ENCODE measurements at regions not wholly inside any gene's neighbourhood (a gene's known extent, or its start where the extent isn't known, plus 50 kb on each side); places are given as distances from the start of the nearest gene placed in this dataset.
"Not testable (repeated sequence)": the region's sequence is repeated elsewhere in the genome, so short reads cannot be mapped to it uniquely, and the experiment has no call there.

DNA sequence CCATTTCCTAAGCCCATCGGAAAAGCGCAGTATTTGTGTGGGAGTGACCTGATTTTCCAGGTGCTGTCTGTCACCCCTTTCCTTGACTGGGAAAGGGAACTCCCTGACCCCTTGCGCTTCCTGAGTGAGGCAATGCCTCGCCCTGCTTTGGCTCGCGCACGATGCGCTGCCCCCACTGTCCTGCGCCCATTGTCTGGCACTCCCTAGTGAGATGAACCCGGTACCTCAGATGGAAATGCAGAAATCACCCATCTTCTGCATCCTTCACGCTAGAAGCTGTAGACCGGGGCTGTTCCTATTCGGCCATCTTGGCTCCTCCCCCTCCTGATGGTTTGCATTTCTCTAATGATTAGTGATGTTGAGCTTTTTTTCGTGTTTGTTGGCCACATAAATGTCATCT lies 349.3 kb upstream of the GBE1 start:
- ATAC-seq; intact Hi-C loops (cut with DNase I); DNase-seq (ENCODE audit: missing footprints): not testable (repeated sequence)

- no peak for ATAC-seq
- intact Hi-C loops (cut with DNase I), result no loop called here
- DNase-seq (ENCODE audit: missing footprints), result no peak
Observed at GRCh38 chr3:82103241-82103640, 341.8 kb upstream of the GBE1 start.

DNA sequence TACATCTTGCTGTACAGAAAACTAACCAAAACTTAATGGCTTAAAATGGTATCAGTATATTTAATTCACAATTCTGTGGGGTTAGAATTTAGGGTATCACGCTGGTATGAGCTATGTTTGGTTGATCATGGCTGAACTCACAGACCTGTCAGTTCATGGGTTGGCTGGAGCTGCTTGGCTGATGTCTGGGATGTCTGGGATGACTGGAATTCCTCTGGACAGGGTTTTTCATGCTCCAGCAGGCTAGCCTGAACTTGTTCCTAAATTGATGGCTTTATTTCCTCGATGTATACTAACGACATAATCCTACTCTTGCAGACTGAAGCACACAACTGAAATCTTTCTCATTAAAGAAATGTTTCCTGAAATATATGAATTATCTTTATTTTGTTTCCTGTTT lies 338.9 kb upstream of the GBE1 start:
- intact Hi-C loops (cut with DNase I), result no loop called here
- peak; percentile 80 for ATAC-seq
- DNase-seq (ENCODE audit: missing footprints), result no peak

- intact Hi-C loops (cut with DNase I), result loop anchor here (5.0 kb wide), 1 partner anchor 681 kb away; no protein-coding TSS in a partner anchor
- ATAC-seq (no peak), DNase-seq (ENCODE audit: missing footprints) (no peak)
Observed at GRCh38 chr3:82093641-82094040, 332.2 kb upstream of the GBE1 start.

DNA sequence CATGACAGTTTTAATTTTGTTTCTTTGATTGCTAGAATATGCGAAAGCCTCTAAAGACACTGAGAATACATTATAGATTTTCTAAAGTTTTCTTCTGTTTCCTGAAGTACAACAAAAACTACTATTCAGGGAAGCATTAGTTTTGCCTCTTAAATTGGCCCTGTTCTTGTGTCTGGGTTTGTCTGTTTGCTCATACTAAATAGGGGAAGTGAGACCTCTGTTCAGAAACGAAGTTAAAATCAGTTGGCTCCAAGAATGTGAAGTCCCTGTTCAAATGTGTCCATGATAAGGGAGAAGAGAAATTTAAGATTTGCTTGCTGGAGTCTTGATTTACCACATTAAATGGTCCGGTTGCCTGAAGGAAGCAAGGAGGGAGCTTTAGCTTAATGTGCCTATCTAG lies 327.3 kb upstream of the GBE1 start:
- intact Hi-C loops (cut with DNase I), result no loop called here
- DNase-seq (ENCODE audit: missing footprints), result no peak
- no peak for ATAC-seq

DNA sequence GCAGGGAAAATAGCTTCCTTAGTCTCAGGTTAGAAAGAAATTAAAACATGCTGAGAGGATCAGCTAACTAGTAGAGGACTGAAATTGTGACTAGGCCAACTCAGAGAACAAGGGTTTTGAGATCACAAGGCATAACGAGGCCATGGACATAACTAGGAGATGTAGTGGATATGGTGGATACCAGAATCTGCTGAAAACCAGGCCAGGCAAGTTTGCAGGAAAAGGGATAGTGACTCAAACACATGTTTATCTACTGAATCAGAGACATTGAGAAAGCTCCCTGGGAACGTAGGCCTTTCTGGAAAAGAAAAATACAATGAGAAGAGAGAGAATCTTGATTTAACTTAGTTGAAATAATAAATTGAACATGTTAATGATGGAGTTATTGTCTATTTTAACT lies 326.5 kb upstream of the GBE1 start:
- no peak for ATAC-seq
- intact Hi-C loops (cut with DNase I), result no loop called here
- DNase-seq (ENCODE audit: missing footprints), result no peak

- no peak for DNase-seq (ENCODE audit: missing footprints)
- intact Hi-C loops (cut with DNase I), result no loop called here
- no peak for ATAC-seq
Observed at GRCh38 chr3:82085851-82086475, 324.5 kb upstream of the GBE1 start.

DNA sequence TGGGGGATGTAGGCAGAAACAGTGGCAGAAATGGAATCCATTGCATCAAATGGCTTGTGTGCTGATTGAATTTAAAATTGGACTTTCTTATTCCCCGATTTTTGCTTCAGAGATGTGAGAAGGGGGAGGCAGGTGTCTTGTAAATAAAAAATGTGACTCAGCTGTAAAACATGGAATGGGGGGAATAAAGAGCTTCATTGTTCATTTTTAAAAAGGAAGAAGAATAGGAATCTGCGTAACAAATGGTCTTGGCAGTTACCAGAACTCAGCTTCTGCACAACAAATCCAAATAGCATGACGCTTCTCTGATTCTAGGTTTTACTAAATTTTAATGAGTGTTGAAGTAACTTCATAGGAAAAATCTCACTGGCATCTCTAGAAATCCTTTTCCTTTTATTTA lies 323.9 kb upstream of the GBE1 start:
- intact Hi-C loops (cut with DNase I), result no loop called here
- DNase-seq (ENCODE audit: missing footprints) (no peak), ATAC-seq (no peak)

DNA sequence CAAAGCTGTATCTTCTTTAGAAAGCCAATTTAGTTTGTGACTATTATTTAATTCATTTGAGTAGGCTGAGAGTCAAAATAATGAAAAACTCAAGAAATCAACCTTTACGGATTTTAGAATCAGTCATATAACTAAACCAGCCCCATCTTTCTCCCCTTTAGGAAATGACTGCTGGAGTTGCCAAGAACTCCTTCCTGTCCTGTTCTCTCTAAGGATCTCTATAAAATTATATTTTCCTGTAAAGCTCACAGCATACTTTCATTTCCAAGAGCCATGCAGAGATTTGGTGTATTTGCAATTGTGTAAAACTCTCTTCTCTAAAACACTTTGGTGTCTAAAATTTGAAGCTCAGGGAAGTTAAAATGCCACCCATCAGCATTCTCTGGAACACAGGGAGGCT lies 323.4 kb upstream of the GBE1 start:
- intact Hi-C loops (cut with DNase I), result no loop called here
- ATAC-seq, result no peak

GRCh38 chr3:82082796-82083195 lies 321.4 kb upstream of the GBE1 start:
- no peak for ATAC-seq
- DNase-seq (ENCODE audit: missing footprints), result no peak
- intact Hi-C loops (cut with DNase I), result no loop called here

More for the DNA sequence above, 323.4 kb upstream of the GBE1 start:
- DNase-seq (ENCODE audit: missing footprints), result no peak

- DNase-seq (ENCODE audit: missing footprints) (no peak), ATAC-seq (no peak)
- intact Hi-C loops (cut with DNase I), result no loop called here
Observed at GRCh38 chr3:82081351-82081750, 319.9 kb upstream of the GBE1 start.

- ATAC-seq, result no peak
- intact Hi-C loops (cut with DNase I), result no loop called here
- DNase-seq (ENCODE audit: missing footprints), result no peak
Observed at GRCh38 chr3:82080792-82081191, 319.3 kb upstream of the GBE1 start.

- intact Hi-C loops (cut with DNase I), result no loop called here
- DNase-seq (ENCODE audit: missing footprints), result no peak
Observed at GRCh38 chr3:82080261-82080660, 318.8 kb upstream of the GBE1 start.

GRCh38 chr3:82079335-82079890 lies 318.0 kb upstream of the GBE1 start:
- ATAC-seq, result no peak
- no peak for DNase-seq (ENCODE audit: missing footprints)
- intact Hi-C loops (cut with DNase I), result no loop called here

More at GRCh38 chr3:82080261-82080660, 318.8 kb upstream of the GBE1 start:
- ATAC-seq, result no peak

- DNase-seq (ENCODE audit: missing footprints) (no peak), ATAC-seq (no peak)
- intact Hi-C loops (cut with DNase I), result no loop called here
Observed at GRCh38 chr3:82078246-82078645, 316.8 kb upstream of the GBE1 start.

- no peak for ATAC-seq
- no peak for DNase-seq (ENCODE audit: missing footprints)
- intact Hi-C loops (cut with DNase I), result no loop called here
Observed at GRCh38 chr3:82067420-82067819, 306.0 kb upstream of the GBE1 start.

GRCh38 chr3:82058809-82059208 lies 297.4 kb upstream of the GBE1 start:
- no peak for ATAC-seq
- DNase-seq (ENCODE audit: missing footprints), result no peak
- intact Hi-C loops (cut with DNase I), result no loop called here

- DNase-seq (ENCODE audit: missing footprints) (no peak), ATAC-seq (peak; percentile 57)
- intact Hi-C loops (cut with DNase I), result no loop called here
Observed at GRCh38 chr3:82055792-82056191, 294.3 kb upstream of the GBE1 start.

GRCh38 chr3:82054849-82055248 lies 293.4 kb upstream of the GBE1 start:
- ATAC-seq, result no peak
- intact Hi-C loops (cut with DNase I), result no loop called here

DNA sequence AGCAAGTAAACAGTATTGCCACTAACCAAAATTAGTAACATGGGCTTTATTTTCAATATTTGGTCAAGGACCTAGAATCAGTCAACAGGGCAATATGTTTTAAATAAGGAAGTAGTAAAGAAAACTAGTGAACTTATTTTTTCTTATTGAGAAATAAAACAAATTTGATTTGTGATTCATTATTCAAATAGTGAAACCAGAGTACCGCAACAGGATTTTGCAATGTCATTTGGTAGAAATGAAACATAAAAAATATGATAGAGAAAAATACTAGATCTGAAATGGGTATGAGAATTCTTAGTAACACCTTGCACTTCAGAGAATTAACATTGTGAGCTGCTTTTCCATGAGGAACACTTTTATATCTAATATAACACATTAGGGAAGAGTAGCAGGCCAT lies 291.8 kb upstream of the GBE1 start:
- ATAC-seq, result no peak
- DNase-seq (ENCODE audit: missing footprints), result no peak
- intact Hi-C loops (cut with DNase I), result no loop called here

More at GRCh38 chr3:82054849-82055248, 293.4 kb upstream of the GBE1 start:
- no peak for DNase-seq (ENCODE audit: missing footprints)

- intact Hi-C loops (cut with DNase I), result no loop called here
- no peak for ATAC-seq
Observed at GRCh38 chr3:82050382-82050781, 288.9 kb upstream of the GBE1 start.

More at GRCh38 chr3:82050382-82050781, 288.9 kb upstream of the GBE1 start:
- no peak for DNase-seq (ENCODE audit: missing footprints)

Measured in Right ventricle myocardium inferior (tissue), 1 donor.